ENCODE measurements at regions not wholly inside any gene's neighbourhood (a gene's known extent, or its start where the extent isn't known, plus 50 kb on each side); places are given as distances from the start of the nearest gene placed in this dataset.
"Not testable (repeated sequence)": the region's sequence is repeated elsewhere in the genome, so short reads cannot be mapped to it uniquely, and the experiment has no call there.

GRCh38 chr6:155627722-155628212, 172.1 kb upstream of the NOX3 start:
- intact Hi-C loops (cut with DNase I, micrococcal nuclease); DNase-seq; ATAC-seq: not testable (repeated sequence)

- no peak for ATAC-seq
- intact Hi-C loops (cut with DNase I, micrococcal nuclease): no loop called here
- DNase-seq: no peak
These were observed 168.0 kb upstream of the NOX3 start for GRCh38 chr6:155623450-155624178.

GRCh38 chr6:155614606-155615005, 159.0 kb upstream of the NOX3 start:
- ATAC-seq: no peak
- intact Hi-C loops (cut with DNase I, micrococcal nuclease): no loop called here
- no peak for DNase-seq

- no peak for ATAC-seq
- intact Hi-C loops (cut with DNase I, micrococcal nuclease): no loop called here
- no peak for DNase-seq
These were observed 156.1 kb upstream of the NOX3 start for GRCh38 chr6:155611742-155612141.

GRCh38 chr6:155604991-155605390, 149.4 kb upstream of the NOX3 start:
- no peak for DNase-seq
- no peak for ATAC-seq
- intact Hi-C loops (cut with DNase I, micrococcal nuclease): no loop called here

GRCh38 chr6:155599561-155599960, 143.9 kb upstream of the NOX3 start:
- DNase-seq: no peak
- intact Hi-C loops (cut with DNase I, micrococcal nuclease): no loop called here
- ATAC-seq: peak; percentile 68

- no peak for DNase-seq
- intact Hi-C loops (cut with DNase I, micrococcal nuclease): no loop called here
- ATAC-seq: no peak
These were observed 143.5 kb upstream of the NOX3 start for GRCh38 chr6:155599160-155599559.

- DNase-seq (no peak), ATAC-seq (no peak)
- intact Hi-C loops (cut with DNase I, micrococcal nuclease): no loop called here
These were observed 139.6 kb upstream of the NOX3 start for GRCh38 chr6:155595284-155595683.

GRCh38 chr6:155591741-155592140, 136.1 kb upstream of the NOX3 start:
- DNase-seq: no peak
- intact Hi-C loops (cut with DNase I, micrococcal nuclease): no loop called here
- ATAC-seq: no peak

- intact Hi-C loops (cut with DNase I, micrococcal nuclease): no loop called here
- ATAC-seq: no peak
These were observed 133.6 kb upstream of the NOX3 start for GRCh38 chr6:155589190-155589589.

GRCh38 chr6:155587817-155588216, 132.2 kb upstream of the NOX3 start:
- DNase-seq (no peak), ATAC-seq (no peak)
- intact Hi-C loops (cut with DNase I, micrococcal nuclease): no loop called here

More at GRCh38 chr6:155589190-155589589, 133.6 kb upstream of the NOX3 start:
- no peak for DNase-seq

GRCh38 chr6:155586090-155586489, 130.5 kb upstream of the NOX3 start:
- no peak for DNase-seq
- ATAC-seq: no peak
- intact Hi-C loops (cut with DNase I, micrococcal nuclease): no loop called here

GRCh38 chr6:155584006-155584405, 128.4 kb upstream of the NOX3 start:
- DNase-seq: no peak
- peak; percentile 40 for ATAC-seq
- intact Hi-C loops (cut with DNase I, micrococcal nuclease): no loop called here

- intact Hi-C loops (cut with DNase I, micrococcal nuclease): no loop called here
- no peak for DNase-seq
- peak; percentile 67 for ATAC-seq
These were observed 126.7 kb upstream of the NOX3 start for GRCh38 chr6:155582016-155582991.

GRCh38 chr6:155580904-155581303, 125.3 kb upstream of the NOX3 start:
- ATAC-seq (no peak), DNase-seq (no peak)
- intact Hi-C loops (cut with DNase I, micrococcal nuclease): no loop called here

- ATAC-seq (no peak), DNase-seq (no peak)
- intact Hi-C loops (cut with DNase I, micrococcal nuclease): no loop called here
These were observed 122.6 kb upstream of the NOX3 start for GRCh38 chr6:155578251-155578650.

- intact Hi-C loops (cut with DNase I, micrococcal nuclease): no loop called here
- DNase-seq: no peak
- no peak for ATAC-seq
These were observed 106.3 kb upstream of the NOX3 start for GRCh38 chr6:155561966-155562364.

GRCh38 chr6:155561257-155561965, 105.8 kb upstream of the NOX3 start:
- DNase-seq (no peak), ATAC-seq (no peak)
- intact Hi-C loops (cut with DNase I, micrococcal nuclease): no loop called here

- no peak for DNase-seq
- no peak for ATAC-seq
- intact Hi-C loops (cut with DNase I, micrococcal nuclease): no loop called here
These were observed 94.3 kb upstream of the NOX3 start for GRCh38 chr6:155549928-155550327.
